NCI-H1417 (cell line): ENCODE measurements at regions not wholly inside any gene's neighbourhood (a gene's known extent, or its start where the extent isn't known, plus 50 kb on each side); places are given as distances from the start of the nearest gene placed in this dataset.

Experiments used
- DNase-seq, 3 experiments: peaks; one replicate each; lab custom pipeline; 2025; lab: John Stamatoyannopoulos, UW

GRCh38 chr17:77572065-77572601 is 386.4 kb upstream of the TNRC6C start:
- DNase-seq = peak; percentile 53 to 71 (median 60)

GRCh38 chr17:77572851-77573250 is 385.7 kb upstream of the TNRC6C start:
- peak in 1 of 3 experiments; percentile 71 for DNase-seq

DNA sequence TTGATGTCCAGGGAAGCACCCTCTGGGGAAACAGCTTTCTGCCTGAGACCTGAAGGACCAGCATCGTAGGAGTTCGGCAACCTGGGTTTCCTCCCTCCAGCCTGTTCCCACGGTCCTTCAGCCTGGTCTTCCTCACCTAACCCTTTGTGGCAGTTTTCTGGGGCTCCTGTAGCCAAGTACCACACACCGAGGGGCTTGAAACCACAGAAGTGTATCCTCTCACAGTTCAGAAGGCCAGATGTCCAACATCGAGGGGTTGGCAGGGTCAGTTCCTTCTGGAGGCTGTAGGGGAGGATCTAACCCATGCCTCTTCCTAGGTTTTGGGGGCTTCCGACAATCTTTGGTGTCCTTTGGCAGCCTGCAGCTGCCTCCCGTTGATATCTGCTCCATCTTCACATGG is 381.0 kb upstream of the TNRC6C start:
- no peak for DNase-seq

DNA sequence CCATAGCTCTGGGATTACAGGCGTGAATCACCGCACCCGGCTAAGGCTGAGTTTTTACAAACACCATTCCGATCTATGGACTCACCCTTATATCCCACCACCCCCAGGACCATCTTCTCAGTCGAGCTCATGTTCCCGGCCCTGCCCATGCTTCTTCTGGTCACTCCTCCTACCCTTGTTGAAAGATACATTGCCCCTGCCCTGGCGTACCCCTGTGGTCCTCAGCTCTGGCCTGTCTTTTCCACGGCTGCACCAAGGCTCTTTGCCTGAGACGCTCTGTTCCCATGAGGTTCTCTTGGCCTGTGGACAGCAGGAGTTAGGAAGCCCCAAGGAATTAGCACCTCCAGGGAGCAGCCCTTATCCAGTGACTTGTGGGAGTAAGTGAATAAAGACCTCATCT is 379.4 kb upstream of the TNRC6C start:
- DNase-seq = no peak

DNA sequence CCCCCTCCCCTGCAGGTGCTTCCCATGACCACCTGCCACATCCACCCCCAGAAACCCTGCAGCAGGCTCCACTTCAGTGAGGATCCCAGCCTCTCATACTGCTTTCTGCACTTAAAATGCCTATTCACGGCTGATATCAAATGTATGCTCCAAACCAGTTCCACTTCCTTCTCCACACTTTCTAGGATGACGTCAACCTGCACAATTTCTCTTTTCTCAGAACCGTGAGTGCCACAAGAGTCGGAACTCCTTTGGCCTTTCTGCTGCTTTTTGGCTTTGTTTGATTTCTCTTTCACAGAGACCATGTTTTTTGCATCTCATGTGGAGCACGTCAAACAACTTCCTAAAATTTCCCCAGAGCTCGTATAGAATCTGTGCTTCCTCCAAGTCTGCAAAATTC is 378.8 kb upstream of the TNRC6C start:
- peak in 1 of 3 experiments; percentile 74 for DNase-seq

DNA sequence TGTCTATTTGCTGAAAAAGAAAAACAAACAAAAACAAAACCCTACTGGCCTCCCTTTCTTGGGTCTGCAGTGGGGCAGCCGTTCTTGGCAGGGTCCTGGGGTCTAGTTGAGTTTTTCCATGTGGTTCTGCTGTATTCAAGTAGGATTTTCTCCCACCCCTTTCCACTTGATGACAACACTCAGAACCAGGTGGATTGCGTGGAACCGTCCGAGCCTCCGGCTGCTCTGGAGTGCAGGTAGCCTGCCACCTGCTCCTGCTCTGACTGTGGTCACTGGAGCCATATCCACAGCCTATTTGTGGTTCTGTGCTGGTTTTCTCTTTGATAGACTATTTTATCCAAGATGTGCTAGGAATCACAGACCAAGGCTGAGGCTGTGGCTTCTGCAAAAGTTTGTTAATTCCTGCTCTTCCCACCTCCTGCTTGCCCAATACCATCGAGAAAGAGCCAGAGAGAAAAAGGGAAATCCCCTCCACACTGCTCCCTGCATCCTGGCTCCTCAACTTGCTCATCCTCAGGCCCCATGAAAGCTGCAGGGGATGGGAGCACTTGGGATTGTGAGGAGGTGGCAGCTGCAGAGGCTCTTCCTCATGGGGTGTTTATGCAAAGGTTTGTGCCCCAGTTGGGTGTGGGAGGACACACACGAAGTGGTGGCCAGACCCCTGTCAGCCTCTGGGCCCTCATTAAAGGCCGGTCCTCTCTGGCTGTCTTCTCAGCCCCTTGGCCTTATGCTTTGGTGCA is 377.8 kb upstream of the TNRC6C start:
- DNase-seq = peak in 1 of 3 experiments; percentile 23

- no peak for DNase-seq
These were observed 377.0 kb upstream of the TNRC6C start for GRCh38 chr17:77581480-77581879.

DNA sequence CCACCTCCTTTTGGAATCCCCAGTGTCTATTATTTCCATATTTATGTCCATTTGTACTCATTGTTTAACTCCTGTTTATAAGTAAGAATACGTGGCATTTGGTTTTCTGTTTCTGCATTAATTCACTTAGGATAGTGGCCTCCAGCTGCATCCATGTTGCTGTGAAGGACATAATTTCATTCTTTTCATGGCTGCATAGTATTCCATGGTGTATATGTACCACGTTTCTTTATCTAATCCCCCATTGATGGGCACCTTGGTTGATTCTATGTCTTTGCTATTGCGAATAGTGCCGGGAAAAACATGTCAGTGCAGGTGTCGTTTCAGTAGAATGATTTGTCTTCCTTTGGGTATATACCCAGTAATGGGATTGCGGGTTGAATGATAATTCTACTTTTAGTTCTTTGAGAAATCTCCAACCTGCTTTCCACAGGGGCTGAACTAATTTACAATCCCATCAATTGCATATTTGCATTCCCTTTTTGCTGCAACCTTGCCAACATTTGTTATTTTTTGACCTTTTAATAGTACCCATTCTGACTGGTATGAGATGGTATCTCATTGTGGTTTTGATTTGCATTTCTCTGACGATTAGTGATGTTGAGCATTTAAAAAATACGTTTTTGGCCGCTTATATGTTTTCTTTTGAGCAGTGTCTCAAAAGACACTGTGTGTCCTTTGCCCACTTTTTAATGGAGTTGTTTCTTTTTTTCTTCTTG is 373.2 kb upstream of the TNRC6C start:
- no peak for DNase-seq

DNA sequence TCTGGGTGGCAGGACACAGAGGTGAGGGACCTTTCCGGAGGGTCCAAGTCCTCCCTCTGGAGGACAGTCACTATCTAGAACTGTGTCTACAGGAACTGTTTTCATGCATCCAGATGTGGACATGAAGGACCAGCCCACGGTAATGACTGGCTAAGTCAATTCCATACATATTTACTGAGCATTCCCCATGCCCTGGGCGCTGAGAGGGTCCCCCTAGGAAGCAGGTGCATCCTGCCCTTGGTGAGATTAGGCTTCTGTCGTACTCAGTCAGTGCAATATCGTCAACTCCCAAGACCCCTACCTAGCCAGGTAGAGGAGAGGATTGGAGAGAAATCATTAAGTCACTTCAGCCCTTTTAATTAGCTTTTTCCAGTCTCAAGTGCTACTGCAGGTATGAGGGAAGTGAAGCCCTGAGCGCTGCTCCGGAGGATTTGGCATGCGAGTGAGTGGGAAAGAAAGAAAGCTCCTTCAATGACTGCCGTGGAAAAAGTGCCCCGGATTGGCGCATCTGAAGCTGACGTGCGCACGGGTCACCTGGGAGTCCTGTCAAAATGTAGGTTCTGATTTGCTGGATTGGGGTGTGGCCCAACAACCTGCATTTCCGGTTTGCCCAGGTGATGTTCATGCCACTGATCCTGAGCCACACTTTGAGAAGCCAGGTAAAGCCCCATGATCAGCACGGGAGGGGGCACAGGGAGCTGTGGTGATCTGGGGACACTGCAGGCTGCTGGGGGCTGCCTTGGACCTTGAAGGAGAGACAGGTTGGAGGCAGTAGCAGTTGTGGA is 367.4 kb upstream of the TNRC6C start:
- no peak for DNase-seq

DNA sequence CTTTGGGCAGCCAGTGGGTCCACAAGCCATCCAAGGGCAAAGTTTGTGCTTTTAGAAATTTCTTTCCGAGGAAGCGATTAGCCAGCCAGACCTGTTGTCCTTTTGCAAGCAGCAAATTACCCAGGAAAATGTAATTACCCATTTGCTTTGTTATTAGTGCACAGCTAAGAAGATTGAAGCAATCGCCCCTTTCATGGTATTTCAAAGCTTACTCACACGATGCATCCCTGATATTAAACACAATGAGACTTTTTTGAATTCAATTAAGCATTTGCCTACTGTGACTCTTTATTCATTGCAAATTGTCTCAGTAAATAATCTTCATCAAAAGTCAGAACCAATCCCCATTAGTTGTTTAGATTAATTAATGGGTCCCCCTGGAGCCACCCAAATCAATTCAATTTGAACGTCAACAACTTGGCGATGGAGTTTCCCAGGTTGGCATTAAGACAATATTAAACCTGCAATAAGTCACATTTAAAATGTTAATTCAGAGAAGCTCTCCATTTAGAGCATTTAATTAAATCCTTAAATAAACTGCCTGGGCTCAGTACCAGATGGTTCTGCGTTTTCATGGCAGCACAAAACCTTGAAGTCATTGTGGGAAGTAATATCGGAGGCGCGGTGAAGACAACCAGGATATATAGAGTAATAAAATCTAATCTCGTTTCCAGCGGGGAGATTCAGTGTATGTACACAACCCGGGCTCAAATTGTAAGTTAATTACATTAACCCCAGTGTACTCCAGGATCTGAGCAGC is 366.2 kb upstream of the TNRC6C start:
- DNase-seq = peak in 1 of 3 experiments; percentile 56

- no peak for DNase-seq
These were observed 365.4 kb upstream of the TNRC6C start for GRCh38 chr17:77593081-77593480.

DNA sequence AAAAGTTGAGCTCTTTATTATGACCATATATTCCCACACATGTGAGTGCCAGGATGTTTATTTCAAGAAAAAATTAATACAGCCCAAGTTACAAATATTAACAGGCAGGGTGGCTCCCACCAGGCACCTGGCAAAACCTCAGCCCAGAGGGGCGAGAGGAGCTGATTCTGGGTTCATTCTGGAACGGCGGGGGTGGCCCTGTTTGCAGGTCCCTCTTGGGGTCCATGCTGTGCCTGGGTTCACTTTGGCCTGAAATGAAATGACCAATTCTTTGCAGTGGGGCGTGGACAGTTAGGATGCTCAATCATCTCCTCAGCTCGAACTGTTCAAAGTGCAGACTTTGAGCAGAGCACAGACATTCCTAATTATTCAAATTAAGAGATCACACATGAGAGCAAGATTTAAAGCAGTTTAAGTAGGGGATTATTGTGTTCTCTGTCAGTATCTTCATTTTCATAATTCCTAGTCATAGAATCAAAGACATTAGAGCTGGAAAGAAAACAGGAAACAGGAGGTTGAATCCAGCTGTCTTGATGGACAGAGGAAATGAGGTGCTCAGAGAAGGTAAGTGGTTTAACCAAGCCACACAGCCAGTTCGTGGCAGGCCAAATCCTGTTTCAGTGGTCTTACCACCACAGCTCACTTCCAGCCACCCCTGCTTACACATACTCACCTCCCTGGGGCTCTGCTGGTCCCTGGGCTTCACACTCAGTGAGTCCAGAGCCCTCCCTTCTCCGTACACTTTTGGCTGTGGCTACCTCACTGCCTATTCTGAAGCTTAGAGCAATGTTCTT is 363.9 kb upstream of the TNRC6C start:
- no peak for DNase-seq

DNA sequence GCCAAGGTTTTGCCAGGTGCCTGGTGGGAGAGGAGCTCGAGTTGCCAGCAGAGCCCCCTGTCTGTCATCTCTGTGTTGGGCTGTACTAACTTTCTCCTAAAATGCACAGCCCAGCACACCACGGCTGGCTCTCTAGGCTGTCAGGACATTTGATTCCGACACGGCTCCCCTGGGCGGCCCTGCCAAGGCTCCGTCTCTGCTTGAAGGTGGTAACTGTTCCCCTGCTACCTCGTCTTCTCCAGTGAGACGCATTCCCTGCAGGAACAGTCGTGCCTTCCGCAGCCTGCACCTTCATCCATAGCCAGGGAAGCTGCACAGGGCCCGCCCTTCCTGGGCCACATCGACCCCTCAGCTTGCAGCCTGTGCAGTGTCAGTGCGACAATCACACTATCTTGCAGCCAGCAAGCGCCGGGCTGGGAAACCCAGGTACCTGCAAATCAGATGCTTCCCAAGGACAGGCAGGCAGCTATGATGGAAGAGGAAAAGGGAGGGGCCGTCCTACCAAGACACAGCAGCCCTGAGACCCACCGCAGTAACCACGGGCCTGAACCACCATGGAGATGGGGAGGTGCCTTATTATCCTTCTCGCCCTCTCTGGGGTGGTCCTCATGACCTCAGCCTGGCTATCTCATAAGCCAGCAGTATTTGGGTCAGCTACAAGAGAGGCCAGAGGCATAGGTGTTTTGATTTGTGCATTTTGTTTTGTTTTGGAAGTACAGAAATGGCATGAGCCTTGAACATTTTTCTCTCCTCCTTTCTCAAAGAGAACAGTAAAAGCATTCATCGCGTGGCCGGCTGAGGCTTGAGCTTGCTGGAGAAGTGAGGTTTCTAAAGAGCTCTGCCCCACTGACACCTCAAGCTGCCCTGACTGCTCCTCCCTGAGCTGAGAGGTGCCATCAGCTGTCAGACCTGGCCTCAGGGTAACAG is 361.7 kb upstream of the TNRC6C start:
- no peak for DNase-seq

DNA sequence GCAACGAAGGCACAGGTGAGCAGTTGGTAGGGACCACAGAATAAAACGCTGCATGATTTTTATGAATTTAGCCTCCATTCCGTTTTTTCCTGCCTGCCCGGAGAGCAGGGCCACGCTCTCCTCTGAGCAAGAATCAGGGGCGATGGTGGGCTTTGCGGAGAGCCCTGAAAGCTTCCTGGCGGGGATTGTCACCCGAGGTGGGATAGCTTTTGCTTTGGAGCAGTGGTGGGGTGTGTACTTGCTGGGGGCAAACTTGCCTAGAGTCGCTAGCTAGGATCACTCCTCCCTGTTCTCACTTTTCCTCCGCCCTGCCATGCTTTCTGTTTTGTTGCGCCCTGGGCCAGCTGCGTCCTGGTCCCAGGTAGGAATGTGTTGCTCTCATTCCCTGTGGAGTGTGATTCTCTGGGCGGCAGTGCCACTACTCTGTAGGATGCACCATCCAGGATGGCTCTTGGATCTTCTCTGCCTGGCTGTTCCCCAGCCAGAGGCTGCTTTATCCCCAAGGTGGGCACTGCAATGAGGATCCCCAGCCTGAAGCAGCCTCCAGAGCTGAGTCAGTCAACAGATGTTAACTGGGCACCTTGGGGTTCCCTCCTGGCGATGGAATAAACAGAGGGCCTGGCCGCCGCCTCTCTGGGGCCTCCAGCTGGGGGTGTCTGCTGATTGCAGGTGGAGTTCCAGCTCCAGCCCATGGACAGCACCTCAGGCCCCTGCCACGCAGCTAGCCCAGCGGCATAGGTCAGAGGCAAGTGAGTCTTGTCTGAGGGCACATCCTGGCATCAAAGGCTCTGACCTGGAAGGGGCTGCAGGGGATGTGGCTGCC is 360.9 kb upstream of the TNRC6C start:
- no peak for DNase-seq

GRCh38 chr17:77598241-77598620 is 360.3 kb upstream of the TNRC6C start:
- DNase-seq = no peak

- no peak for DNase-seq
These were observed 358.8 kb upstream of the TNRC6C start for GRCh38 chr17:77599699-77600098.

DNA sequence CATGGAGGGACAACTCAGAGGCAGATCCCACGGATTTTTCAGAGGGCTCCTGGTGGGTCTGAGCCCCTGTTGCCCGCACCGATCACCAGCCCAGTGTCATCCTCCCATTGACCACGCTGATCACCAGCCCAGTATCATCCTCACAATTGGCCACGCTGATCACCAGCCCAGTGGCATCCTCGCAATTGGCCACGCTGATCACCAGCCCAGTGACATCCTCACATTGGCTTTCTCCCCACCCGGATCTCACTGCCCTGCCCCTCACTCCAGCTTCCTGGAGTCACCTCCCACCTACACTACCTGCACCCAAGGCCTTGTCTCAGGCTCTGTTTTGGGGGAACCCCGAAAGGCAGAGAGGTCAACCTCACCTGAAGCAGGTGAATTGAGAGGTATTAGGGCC is 358.2 kb upstream of the TNRC6C start:
- no peak for DNase-seq

DNA sequence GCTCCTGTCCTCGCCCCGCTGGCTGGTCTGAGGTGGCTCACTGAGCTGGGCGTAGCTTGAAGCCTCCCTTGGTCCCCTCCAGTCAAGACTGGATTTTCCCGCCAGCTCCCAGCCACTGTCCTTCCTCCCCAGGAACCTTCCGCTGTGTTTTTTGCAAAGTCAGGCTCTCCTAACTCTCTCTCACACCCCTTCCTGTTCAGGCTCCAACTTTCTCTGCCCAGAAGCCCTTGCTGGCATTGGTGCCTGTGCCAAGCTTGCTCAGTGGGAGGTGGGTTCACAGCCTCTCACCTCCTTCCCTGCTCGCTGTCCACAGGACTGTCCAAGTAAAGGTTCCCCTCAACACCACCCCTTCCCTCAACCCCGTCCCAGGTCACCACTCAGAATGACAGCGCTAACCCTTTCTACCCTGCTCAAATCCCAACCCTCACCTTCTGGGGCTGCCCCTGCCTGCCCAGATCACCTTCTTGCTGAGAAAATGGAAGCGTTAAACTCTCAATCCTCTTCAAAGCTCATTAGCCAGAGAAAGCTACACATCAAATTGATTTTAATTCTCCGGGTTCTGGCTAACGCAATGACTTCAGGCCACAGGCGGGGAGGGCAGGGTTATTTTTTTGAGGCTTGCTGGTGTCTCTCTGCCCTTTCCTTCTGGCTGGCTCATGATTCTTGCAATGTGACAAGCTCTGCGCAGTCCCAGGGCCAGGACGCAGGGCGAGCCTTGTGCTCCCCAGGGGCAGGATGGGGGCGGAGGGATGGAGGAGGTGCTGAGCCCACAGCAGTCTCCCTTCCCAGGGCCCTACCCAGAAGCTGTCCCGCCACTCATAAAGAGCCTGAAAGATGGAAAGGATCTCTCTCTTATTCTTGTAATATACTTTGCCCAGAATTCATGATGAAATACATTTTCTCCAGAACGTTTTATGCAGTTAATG is 357.2 kb upstream of the TNRC6C start:
- peak in 1 of 3 experiments; percentile 5 for DNase-seq
